K562 (cell line): ENCODE measurements at regions not wholly inside any gene's neighbourhood (a gene's known extent, or its start where the extent isn't known, plus 50 kb on each side); places are given as distances from the start of the nearest gene placed in this dataset.

ENCODE experiments used
- ATAC-seq: fragments of 200-7000 bp; cut with Tn5 transposase; 3 replicates; pipeline ENCODE4 v1.9.1; 2020; ENCODE audit warnings: moderate library complexity
- BruUV-seq: library from RNA; stranded (reverse); fragments of 400-500 nt; replicated peaks from 2 replicates; lab custom pipeline; 2021; lab: Mats Ljungman, UMichigan
- CTCF ChIA-PET: fragments of 300-600 bp; formaldehyde crosslinking; extraction: SDS; loops from one replicate; lab custom pipeline; 2021; ENCODE audit warnings: low intra/inter-chr PET ratio; lab: Yijun Ruan, JAX
- POLR2A ChIA-PET: fragments of 300-600, 350-650 bp; sonication (Branson Sonifier 250); formaldehyde crosslinking; extraction: SDS; loops from one replicate; lab custom pipeline; 2021; ENCODE audit warnings: antibody characterized with exemption, inconsistent platforms; lab: Yijun Ruan, JAX
- DNase-seq, 4 experiments: peaks; one replicate each; pipeline versions ENCODE4 v3.0.0 to v3.0.0-alpha.2; 2011 to 2018; ENCODE audit warnings: low spot score in 3 of 4, mixed read lengths in 3 of 4; ENCODE audit errors: extremely low read depth in 1 of 4
- FAIRE-seq: peaks from 2 replicates; lab custom pipeline; 2011; peaks lifted over from hg19 to GRCh38; lab: Jason Lieb, UNC
- H2AFZ ChIP-seq: 2 replicates; pipeline ENCODE4 v1.6.0; 2011; ENCODE audit warnings: low read depth, low read length, control low read depth, inconsistent platforms
- H3K27ac ChIP-seq: fragments of 200-600 bp; 3 replicates; pipeline ENCODE4 v1.8.0; 2011; ENCODE audit warnings: low read depth, mild to moderate bottlenecking, control low read depth, inconsistent platforms, low read length, moderate library complexity, mixed read lengths; ENCODE audit errors: extremely low read depth
- H3K27me3 ChIP-seq, 2 experiments: fragments of 300-600 bp in 1 of 2; 2 replicates in 1 of 2; 3 replicates in 1 of 2; pipeline versions ENCODE4 v1.6.0 to v1.8.0; 2011; ENCODE audit warnings: inconsistent platforms in 2 of 2, low read length in 2 of 2, mild to moderate bottlenecking in 1 of 2, mixed read lengths in 1 of 2, moderate library complexity in 1 of 2; ENCODE audit not compliant: control insufficient read depth in 2 of 2, insufficient read depth in 2 of 2
- H3K36me3 ChIP-seq: fragments of 300-600 bp; 3 replicates; pipeline ENCODE4 v1.8.0; 2011; ENCODE audit warnings: mild to moderate bottlenecking, low read length, inconsistent platforms; ENCODE audit not compliant: control insufficient read depth, insufficient read depth
- H3K4me1 ChIP-seq, 2 experiments: fragments of 200-600 bp in 1 of 2; replicated peaks in 1 of 2; 2 replicates in 1 of 2; 3 replicates in 1 of 2; pipeline versions ENCODE4 v1.5.1 to v1.8.0; 2011; ENCODE audit warnings: inconsistent platforms in 2 of 2, low read length in 2 of 2, mild to moderate bottlenecking in 1 of 2, mixed read lengths in 1 of 2, moderate library complexity in 1 of 2; ENCODE audit not compliant: control insufficient read depth in 2 of 2, insufficient read depth in 2 of 2
- H3K4me2 ChIP-seq: 2 replicates; pipeline ENCODE4 v1.6.1; 2011; ENCODE audit warnings: low read length, control low read depth, inconsistent platforms, mixed read lengths; ENCODE audit not compliant: insufficient read depth
- H3K4me3 ChIP-seq: fragments of 200-600 bp; sonication (generic), shearing (Covaris generic); 2 replicates; pipeline ENCODE4 v1.5.1; 2016; ENCODE audit warnings: control low read depth, inconsistent platforms
- H3K79me2 ChIP-seq: fragments of 200-600 bp; 3 replicates; pipeline ENCODE4 v1.8.0; 2011; ENCODE audit warnings: low read length, inconsistent platforms; ENCODE audit not compliant: control insufficient read depth, insufficient read depth
- H3K9ac ChIP-seq, 2 experiments: 2 replicates each; pipeline versions ENCODE4 v1.6.0 to v1.6.1; 2011; ENCODE audit warnings: low read depth in 2 of 2, low read length in 2 of 2, control low read depth in 1 of 2, inconsistent platforms in 1 of 2, mild to moderate bottlenecking in 1 of 2, mixed read lengths in 1 of 2; ENCODE audit not compliant: insufficient read depth in 1 of 2
- H3K9me1 ChIP-seq: one replicate; pipeline ENCODE4 v1.6.0; 2011; ENCODE audit warnings: inconsistent platforms, mild to moderate bottlenecking, low read length, moderate library complexity; ENCODE audit not compliant: control insufficient read depth, insufficient read depth
- H3K9me3 ChIP-seq: replicated peaks from 2 replicates; pipeline ENCODE4 v1.5.1; 2011; ENCODE audit warnings: low read depth, low read length, inconsistent platforms; ENCODE audit not compliant: control insufficient read depth, insufficient read depth
- H4K20me1 ChIP-seq: replicated peaks from 2 replicates; pipeline ENCODE4 v1.6.1; 2011; ENCODE audit warnings: low read length, inconsistent platforms, mixed read lengths; ENCODE audit not compliant: control insufficient read depth, insufficient read depth
- GABPB1 ChIP-seq: sonication (generic); formaldehyde crosslinking; IDR thresholded peaks from 2 replicates; pipeline ENCODE4 v1.8.0; 2022; ENCODE audit warnings: mild to moderate bottlenecking, missing genetic modification reagents
- NFE2L1 ChIP-seq: fragments of 450-650 bp; IDR thresholded peaks from 2 replicates; pipeline ENCODE4 v1.6.1; 2016; ENCODE audit warnings: missing genetic modification characterization, low read depth, mild to moderate bottlenecking, missing compliant biosample characterization, moderate library complexity, borderline replicate concordance
- XRCC3 ChIP-seq: fragments of 450-650 bp; IDR thresholded peaks from 2 replicates; pipeline ENCODE4 v1.6.1; 2017; ENCODE audit warnings: mild to moderate bottlenecking, moderate library complexity
- ZNF146 ChIP-seq: IDR thresholded peaks from one replicate; pipeline ENCODE4 v1.6.1; 2018; ENCODE audit warnings: missing compliant biosample characterization; ENCODE audit not compliant: unreplicated experiment
- ZNF778 ChIP-seq: fragments of 450-650 bp; formaldehyde crosslinking; IDR thresholded peaks from 2 replicates; pipeline ENCODE4 v1.4.0; 2020; ENCODE audit warnings: mild to moderate bottlenecking, moderate library complexity
- WGBS: fragments of 100-300 bp; shearing (Covaris generic); methylation state at CpG from one replicate; pipeline ENCODE4 v1.1.6; 2016; ENCODE audit warnings: low coverage, mixed read lengths; ENCODE audit not compliant: insufficient coverage; ENCODE audit errors: missing lambda C conversion rate; 5-methylcytosine and 5-hydroxymethylcytosine counted together
- in situ Hi-C: fragments of 300-500 bp; cut with MboI; formaldehyde crosslinking; loops from 4 replicates; pipeline ENCODE4 v1.15.0; 2018; ENCODE audit warnings: inconsistent platforms, mixed read lengths
- intact Hi-C: fragments of 100-400 bp; cut with micrococcal nuclease; formaldehyde crosslinking; loops from 2 replicates; pipeline ENCODE4 v1.14.2; 2022
- TF ChIP-seq, protein P1 (sequence below): fragments of 200-800 bp; sonication (Bioruptor generic); IDR thresholded peaks from 2 replicates; pipeline ENCODE4 v1.6.1; 2016; ENCODE audit warnings: missing genetic modification characterization, missing compliant biosample characterization

DNA sequence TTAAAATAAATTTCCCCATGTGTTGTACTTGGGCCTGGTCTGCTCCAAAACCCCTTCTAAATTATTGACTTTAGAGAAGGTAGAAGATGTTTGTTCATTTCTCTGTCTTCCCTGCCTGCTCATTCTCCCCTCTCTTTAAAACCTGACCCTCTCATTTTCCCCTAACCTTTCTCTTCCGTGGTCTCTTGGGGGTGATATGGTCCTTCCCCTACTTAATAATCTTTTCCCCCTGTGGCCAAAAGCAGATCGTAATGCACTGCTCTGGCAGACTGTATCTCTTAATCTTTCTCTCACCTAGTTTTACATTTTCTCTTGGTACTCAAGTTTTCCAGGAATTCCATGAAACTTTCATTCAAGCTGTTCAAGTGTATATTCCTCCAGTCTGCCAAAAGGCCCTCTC is 301.7 kb downstream of the TTLL7 start:
- no peak overlapping the region for H3K27ac ChIP-seq
- intact Hi-C loops (no loop called here), in situ Hi-C loops (no loop called here)
- CTCF ChIA-PET, result no interaction called here
- H3K9ac ChIP-seq, result no peak overlapping the region
- WGBS, result 5% methylated on average over 2 of the region's 2 CpGs
- no peaks in the 10 kb centered on the region for H3K27me3 ChIP-seq
- no peak overlapping the region for H3K4me2 ChIP-seq
- FAIRE-seq, result no peak
- H3K9me3 ChIP-seq, result no peaks in the 10 kb centered on the region
- ATAC-seq, result no peak
- POLR2A ChIA-PET, result no interaction called here
- DNase-seq, result no peak
- no peaks in the 10 kb centered on the region for H3K79me2 ChIP-seq
- no peak for TF ChIP-seq ZNF146 (CRISPR knock-in tag)
- no peak for TF ChIP-seq ZNF778 (CRISPR knock-in tag)
- TF ChIP-seq, protein P1, sequence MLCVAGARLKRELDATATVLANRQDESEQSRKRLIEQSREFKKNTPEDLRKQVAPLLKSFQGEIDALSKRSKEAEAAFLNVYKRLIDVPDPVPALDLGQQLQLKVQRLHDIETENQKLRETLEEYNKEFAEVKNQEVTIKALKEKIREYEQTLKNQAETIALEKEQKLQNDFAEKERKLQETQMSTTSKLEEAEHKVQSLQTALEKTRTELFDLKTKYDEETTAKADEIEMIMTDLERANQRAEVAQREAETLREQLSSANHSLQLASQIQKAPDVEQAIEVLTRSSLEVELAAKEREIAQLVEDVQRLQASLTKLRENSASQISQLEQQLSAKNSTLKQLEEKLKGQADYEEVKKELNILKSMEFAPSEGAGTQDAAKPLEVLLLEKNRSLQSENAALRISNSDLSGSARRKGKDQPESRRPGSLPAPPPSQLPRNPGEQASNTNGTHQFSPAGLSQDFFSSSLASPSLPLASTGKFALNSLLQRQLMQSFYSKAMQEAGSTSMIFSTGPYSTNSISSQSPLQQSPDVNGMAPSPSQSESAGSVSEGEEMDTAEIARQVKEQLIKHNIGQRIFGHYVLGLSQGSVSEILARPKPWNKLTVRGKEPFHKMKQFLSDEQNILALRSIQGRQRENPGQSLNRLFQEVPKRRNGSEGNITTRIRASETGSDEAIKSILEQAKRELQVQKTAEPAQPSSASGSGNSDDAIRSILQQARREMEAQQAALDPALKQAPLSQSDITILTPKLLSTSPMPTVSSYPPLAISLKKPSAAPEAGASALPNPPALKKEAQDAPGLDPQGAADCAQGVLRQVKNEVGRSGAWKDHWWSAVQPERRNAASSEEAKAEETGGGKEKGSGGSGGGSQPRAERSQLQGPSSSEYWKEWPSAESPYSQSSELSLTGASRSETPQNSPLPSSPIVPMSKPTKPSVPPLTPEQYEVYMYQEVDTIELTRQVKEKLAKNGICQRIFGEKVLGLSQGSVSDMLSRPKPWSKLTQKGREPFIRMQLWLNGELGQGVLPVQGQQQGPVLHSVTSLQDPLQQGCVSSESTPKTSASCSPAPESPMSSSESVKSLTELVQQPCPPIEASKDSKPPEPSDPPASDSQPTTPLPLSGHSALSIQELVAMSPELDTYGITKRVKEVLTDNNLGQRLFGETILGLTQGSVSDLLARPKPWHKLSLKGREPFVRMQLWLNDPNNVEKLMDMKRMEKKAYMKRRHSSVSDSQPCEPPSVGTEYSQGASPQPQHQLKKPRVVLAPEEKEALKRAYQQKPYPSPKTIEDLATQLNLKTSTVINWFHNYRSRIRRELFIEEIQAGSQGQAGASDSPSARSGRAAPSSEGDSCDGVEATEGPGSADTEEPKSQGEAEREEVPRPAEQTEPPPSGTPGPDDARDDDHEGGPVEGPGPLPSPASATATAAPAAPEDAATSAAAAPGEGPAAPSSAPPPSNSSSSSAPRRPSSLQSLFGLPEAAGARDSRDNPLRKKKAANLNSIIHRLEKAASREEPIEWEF (CRISPR knock-in tag), result no peak
- TF ChIP-seq XRCC3, result no peak
- no peak for TF ChIP-seq NFE2L1 (tag)
- TF ChIP-seq GABPB1 (CRISPR knock-in tag), result no peak
- TF ChIP-seq, all 486 proteins: peak for 0
- Histone ChIP-seq H3K4me3 (no peak overlapping the region), H3K9me1 (no peaks in the 10 kb centered on the region), H4K20me1 (no peaks in the 10 kb centered on the region), H3K4me1 (no peaks in the 10 kb centered on the region), H2AFZ (no peak overlapping the region), H3K36me3 (no peaks in the 10 kb centered on the region)
- BruUV-seq, result no TSS peak
